ENCODE measurements at regions not wholly inside any gene's neighbourhood (a gene's known extent, or its start where the extent isn't known, plus 50 kb on each side); places are given as distances from the start of the nearest gene placed in this dataset.

GRCh38 chr6:72476051-72476450 is 145.8 kb upstream of the KCNQ5 start:
- H3K36me3 ChIP-seq (ENCODE audit: insufficient read depth, low read length) = no peaks in the 10 kb centered on the region
- H3K9ac ChIP-seq (ENCODE audit: low read depth, low read length) = no peak overlapping the region
- H3K4me2 ChIP-seq (ENCODE audit: insufficient read depth, low read length) = no peak overlapping the region
- DNase-seq = no peak
- H3K9me3 ChIP-seq (ENCODE audit: insufficient read depth, low read length, severe bottlenecking) = no peaks in the 10 kb centered on the region
- H3K27me3 ChIP-seq (ENCODE audit: insufficient read depth, low read length, poor library complexity) = peaks cover 3% of the 10 kb centered on the region
- no peaks in the 10 kb centered on the region for H4K20me1 ChIP-seq (ENCODE audit: insufficient read depth, low read length)
- no peak for TF ChIP-seq EZH2 (IDR thresholded peaks at IDR 0.05; ENCODE audit: borderline replicate concordance, low read depth, low read length, severe bottlenecking)
- no peak for TF ChIP-seq CTCF (IDR thresholded peaks at IDR 0.05; ENCODE audit: borderline replicate concordance, extremely low read depth, low read length, poor library complexity, severe bottlenecking)
- H2AFZ ChIP-seq (ENCODE audit: low read depth, low read length) = no peak overlapping the region
- H3K4me1 ChIP-seq (ENCODE audit: insufficient read depth, low read length) = no peaks in the 10 kb centered on the region
- no peaks in the 10 kb centered on the region for H3K79me2 ChIP-seq (ENCODE audit: insufficient read depth, low read length)
- H3K27ac ChIP-seq (ENCODE audit: low read length) = no peak overlapping the region
- H3K4me3 ChIP-seq (ENCODE audit: low read depth in 1 of 2, low read length in 2 of 2) = no peak overlapping the region
- no peak for ATAC-seq (ENCODE audit: insufficient read depth, low read depth)

- H3K9ac ChIP-seq (ENCODE audit: low read depth, low read length) = no peak overlapping the region
- H4K20me1 ChIP-seq (ENCODE audit: insufficient read depth, low read length) = no peaks in the 10 kb centered on the region
- ATAC-seq (ENCODE audit: insufficient read depth, low read depth) (no peak), DNase-seq (no peak)
- no peak overlapping the region for H2AFZ ChIP-seq (ENCODE audit: low read depth, low read length)
- TF ChIP-seq EZH2 (IDR thresholded peaks at IDR 0.05; ENCODE audit: borderline replicate concordance, low read depth, low read length, severe bottlenecking) = no peak
- H3K36me3 ChIP-seq (ENCODE audit: insufficient read depth, low read length) = no peaks in the 10 kb centered on the region
- no peak overlapping the region for H3K4me2 ChIP-seq (ENCODE audit: insufficient read depth, low read length)
- H3K79me2 ChIP-seq (ENCODE audit: insufficient read depth, low read length) = no peaks in the 10 kb centered on the region
- no peaks in the 10 kb centered on the region for H3K4me1 ChIP-seq (ENCODE audit: insufficient read depth, low read length)
- peaks cover 3% of the 10 kb centered on the region for H3K27me3 ChIP-seq (ENCODE audit: insufficient read depth, low read length, poor library complexity)
- H3K27ac ChIP-seq (ENCODE audit: low read length) = no peak overlapping the region
- H3K9me3 ChIP-seq (ENCODE audit: insufficient read depth, low read length, severe bottlenecking) = no peaks in the 10 kb centered on the region
- H3K4me3 ChIP-seq (ENCODE audit: low read depth in 1 of 2, low read length in 2 of 2) = no peak overlapping the region
Observed at GRCh38 chr6:72476646-72477045, 145.2 kb upstream of the KCNQ5 start.

GRCh38 chr6:72495441-72495840 is 126.4 kb upstream of the KCNQ5 start:
- Histone ChIP-seq H3K4me2 (ENCODE audit: insufficient read depth, low read length) (no peak overlapping the region), H2AFZ (ENCODE audit: low read depth, low read length) (no peak overlapping the region), H3K4me3 (ENCODE audit: low read depth in 1 of 2, low read length in 2 of 2) (no peak overlapping the region), H3K4me1 (ENCODE audit: insufficient read depth, low read length) (no peaks in the 10 kb centered on the region), H3K9me3 (ENCODE audit: insufficient read depth, low read length, severe bottlenecking) (no peaks in the 10 kb centered on the region), H3K79me2 (ENCODE audit: insufficient read depth, low read length) (no peaks in the 10 kb centered on the region), H3K9ac (ENCODE audit: low read depth, low read length) (no peak overlapping the region), H3K36me3 (ENCODE audit: insufficient read depth, low read length) (no peaks in the 10 kb centered on the region), H3K27me3 (ENCODE audit: insufficient read depth, low read length, poor library complexity) (peaks cover 4% of the 10 kb centered on the region), H3K27ac (ENCODE audit: low read length) (no peak overlapping the region), H4K20me1 (ENCODE audit: insufficient read depth, low read length) (no peaks in the 10 kb centered on the region)
- DNase-seq (no peak), ATAC-seq (ENCODE audit: insufficient read depth, low read depth) (no peak)
- TF ChIP-seq EZH2 (IDR thresholded peaks at IDR 0.05; ENCODE audit: borderline replicate concordance, low read depth, low read length, severe bottlenecking) (no peak), CTCF (IDR thresholded peaks at IDR 0.05; ENCODE audit: borderline replicate concordance, extremely low read depth, low read length, poor library complexity, severe bottlenecking) (no peak)

- Histone ChIP-seq H3K27me3 (ENCODE audit: insufficient read depth, low read length, poor library complexity) (peaks cover 2% of the 10 kb centered on the region), H3K27ac (ENCODE audit: low read length) (no peak overlapping the region), H3K4me3 (ENCODE audit: low read depth in 1 of 2, low read length in 2 of 2) (no peak overlapping the region), H2AFZ (ENCODE audit: low read depth, low read length) (no peak overlapping the region), H3K36me3 (ENCODE audit: insufficient read depth, low read length) (no peaks in the 10 kb centered on the region), H3K4me1 (ENCODE audit: insufficient read depth, low read length) (no peaks in the 10 kb centered on the region), H3K4me2 (ENCODE audit: insufficient read depth, low read length) (no peak overlapping the region), H3K9me3 (ENCODE audit: insufficient read depth, low read length, severe bottlenecking) (no peaks in the 10 kb centered on the region), H3K79me2 (ENCODE audit: insufficient read depth, low read length) (no peaks in the 10 kb centered on the region), H3K9ac (ENCODE audit: low read depth, low read length) (no peak overlapping the region), H4K20me1 (ENCODE audit: insufficient read depth, low read length) (no peaks in the 10 kb centered on the region)
- ATAC-seq (ENCODE audit: insufficient read depth, low read depth) (no peak), DNase-seq (no peak)
- no peak for TF ChIP-seq EZH2 (IDR thresholded peaks at IDR 0.05; ENCODE audit: borderline replicate concordance, low read depth, low read length, severe bottlenecking)
- TF ChIP-seq CTCF (IDR thresholded peaks at IDR 0.05; ENCODE audit: borderline replicate concordance, extremely low read depth, low read length, poor library complexity, severe bottlenecking) = no peak
Observed at GRCh38 chr6:72497186-72497585, 124.7 kb upstream of the KCNQ5 start.
